NCI-H146 treated with DMSO at 0.1 percent for 48 hours (cell line): ENCODE measurements at regions not wholly inside any gene's neighbourhood (a gene's known extent, or its start where the extent isn't known, plus 50 kb on each side); places are given as distances from the start of the nearest gene placed in this dataset.
A peak's percentile ranks its signal among the peaks of the same experiment; 100 is the strongest.

ENCODE experiments used
- DNase-seq: peaks from one replicate; lab custom pipeline; 2025; ENCODE audit not compliant: unreplicated experiment; lab: John Stamatoyannopoulos, UW

DNA sequence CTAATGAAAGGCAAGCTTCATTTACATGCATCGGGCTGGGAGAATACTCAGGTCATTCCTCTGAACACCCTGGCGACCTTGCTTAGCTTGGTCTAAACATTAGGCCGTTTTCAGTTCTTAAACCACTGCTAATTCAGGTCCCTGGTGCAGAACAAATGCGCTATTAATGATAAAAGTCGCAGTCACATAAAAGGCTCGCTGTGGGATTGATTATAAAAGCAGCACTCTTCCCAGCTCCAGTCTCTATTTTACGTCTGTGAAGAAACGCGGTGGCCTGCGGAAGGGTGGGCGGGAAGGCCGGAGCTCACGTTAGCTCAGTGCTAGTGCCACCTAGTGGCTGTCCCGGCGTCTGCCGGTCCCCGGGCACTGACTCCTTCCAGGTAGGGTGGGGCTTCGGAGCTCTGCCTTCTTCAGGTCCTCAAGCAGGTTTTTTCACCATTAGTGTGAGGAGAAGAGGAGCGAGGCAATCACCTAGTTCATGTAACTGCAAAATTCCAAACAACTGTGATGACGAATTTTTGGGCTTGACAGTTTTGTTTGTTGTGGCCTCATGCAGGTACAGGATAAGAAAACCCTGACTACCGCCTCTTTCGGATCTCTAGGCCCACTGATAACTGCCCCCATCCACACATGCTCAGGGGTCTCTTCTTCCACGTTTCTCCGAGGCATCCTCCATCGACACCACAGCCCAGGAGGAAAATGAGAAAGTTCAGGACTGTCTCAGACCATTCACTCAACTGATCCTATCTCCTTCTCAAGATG lies 66.5 kb upstream of the CLMP start:
- DNase-seq, result peak; percentile 9

DNA sequence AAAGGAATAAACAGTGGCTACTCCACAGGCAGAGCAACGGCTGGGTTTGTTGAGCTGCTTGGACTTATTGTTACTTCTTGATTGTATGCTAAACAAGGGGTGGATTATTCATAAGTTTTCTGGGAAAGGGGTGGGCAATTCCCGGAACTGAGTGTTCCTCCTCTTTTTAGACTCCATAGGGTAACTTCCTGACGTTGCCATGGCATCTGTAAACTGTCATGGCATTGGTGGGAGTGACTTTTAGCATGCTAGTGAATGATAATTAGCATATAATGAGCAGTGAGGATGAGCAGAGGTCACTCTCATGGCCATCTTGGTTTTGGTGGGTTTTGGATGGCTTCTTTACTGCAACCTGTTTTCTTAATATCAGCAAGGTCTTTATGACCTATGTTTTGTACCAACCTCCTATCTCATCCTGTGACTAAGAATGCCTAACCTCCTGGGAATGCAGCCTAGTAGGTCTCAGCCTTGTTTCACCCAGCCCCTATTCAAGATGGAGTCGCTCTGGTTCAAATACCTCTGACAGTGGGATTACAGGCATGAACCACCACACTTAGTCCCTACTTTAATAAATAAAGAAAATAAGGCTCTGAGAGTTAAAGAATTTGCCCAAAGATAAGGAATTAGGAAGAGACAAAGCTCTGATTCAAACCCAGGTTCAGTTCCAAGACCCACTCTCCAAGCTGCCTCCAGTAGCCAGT lies 65.6 kb upstream of the CLMP start:
- DNase-seq, result no peak

DNA sequence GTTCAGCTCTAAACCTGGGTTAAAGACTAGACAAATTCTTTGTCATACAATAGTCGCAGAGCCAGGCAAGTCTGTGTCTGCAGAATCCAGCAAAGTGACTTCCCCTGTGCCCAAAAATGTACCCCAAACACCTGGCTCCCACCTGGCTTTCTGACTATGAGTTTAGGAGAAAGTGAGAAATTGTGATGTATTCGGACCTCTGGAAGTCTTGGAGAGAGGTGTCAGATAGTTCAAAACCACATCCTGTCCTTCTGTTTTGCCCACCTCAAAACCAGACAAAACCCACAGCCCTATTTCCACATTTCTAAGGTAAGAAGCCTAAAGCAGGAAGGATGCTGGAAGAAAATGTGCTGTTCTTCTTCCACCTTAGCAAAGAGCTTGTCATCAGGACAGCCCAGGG lies 63.8 kb upstream of the CLMP start:
- no peak for DNase-seq

DNA sequence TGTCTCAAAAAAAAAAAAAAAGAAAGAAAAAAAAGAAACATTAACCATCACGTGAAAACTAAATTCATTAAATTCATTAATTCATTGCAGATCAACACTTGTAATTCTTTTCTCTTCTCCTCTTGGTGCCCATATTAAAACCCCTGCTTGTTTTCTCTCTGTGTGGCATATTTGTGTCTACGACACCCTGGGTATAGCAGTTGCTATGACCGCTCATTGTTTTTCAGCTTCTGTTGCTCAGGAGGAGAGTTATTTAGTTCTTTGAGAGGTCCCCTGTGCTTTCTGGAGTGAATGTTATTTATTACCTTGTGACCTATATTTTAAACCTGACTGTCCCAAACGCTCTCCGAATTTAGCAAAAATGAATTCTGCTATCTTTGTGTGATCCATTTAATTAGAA lies 62.3 kb upstream of the CLMP start:
- no peak for DNase-seq

DNA sequence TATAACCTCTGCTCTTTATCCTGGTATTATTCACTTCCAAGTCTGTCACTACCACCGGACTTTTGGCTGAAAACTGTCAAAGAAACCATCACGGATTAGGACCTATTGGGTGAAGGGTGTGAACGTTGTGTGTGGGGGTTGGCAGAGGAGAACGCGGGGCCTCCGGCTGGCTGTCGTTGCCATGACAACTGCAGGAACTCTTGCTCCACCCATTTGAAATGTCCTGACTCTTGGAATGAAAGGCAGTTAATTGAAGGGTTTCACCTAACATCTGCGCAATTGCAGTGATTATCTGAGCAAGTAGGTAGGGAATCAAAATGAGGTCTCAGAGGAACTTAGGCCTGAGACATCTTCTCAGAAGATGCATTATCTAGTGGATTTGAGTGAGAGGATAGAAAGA lies 60.9 kb upstream of the CLMP start:
- no peak for DNase-seq

DNA sequence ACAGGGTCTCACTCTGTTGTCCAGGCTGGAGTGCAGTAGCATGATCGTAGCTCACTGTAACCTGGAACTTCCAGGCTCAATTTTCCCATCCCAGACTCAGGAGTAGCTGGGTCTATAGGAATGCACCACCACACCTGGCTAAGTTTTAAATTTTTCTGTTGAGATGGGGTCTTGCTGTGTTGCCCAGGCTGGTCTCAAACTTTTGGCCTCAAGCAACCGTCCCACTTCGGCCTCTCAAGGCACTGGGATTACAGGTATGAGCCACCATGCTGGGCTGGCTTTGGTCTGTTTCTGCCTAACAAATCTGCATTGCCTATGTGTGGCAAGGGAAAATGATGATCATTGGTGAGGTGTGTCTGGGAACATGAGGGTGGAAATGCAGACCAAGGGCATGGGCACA lies 59.3 kb upstream of the CLMP start:
- no peak for DNase-seq

DNA sequence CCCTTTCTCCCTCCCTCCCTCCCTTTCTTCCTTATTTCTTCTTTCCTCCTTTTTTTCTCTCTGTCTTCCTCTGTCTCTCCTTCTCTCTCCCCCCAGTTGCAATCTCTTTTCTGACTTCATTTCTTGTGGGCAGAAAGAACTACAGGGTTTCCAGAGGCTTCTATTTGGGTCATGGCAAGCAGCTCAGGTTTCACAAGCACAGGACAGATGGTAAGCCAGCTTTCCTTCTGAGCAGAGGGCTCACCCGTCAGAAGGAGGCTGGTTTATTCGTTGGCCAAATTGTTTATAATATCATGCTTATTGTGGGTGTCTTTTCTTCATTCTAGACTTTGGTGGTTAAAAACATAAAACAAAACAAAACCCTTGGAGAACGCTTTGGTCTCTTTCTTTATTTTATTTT lies 58.9 kb upstream of the CLMP start:
- DNase-seq, result no peak

DNA sequence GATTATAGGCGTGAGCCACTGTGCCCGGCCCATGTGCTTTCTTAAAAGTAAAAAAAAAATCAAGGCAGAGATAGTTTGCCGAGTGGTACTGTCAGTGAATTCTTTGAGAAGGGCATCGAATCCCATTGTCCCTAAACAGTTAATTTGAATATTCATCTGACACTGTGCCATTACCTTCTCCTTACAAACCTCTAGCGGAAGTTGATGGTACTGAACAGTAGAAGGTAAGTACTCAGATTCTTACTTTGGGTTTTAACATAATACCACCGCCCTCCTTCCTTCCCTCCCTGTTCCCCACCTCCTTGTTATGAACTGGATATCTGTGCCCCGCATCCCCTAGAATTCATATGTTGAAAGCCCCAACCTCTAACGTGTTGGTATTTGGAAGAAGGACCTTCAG lies 58.2 kb upstream of the CLMP start:
- DNase-seq, result no peak

DNA sequence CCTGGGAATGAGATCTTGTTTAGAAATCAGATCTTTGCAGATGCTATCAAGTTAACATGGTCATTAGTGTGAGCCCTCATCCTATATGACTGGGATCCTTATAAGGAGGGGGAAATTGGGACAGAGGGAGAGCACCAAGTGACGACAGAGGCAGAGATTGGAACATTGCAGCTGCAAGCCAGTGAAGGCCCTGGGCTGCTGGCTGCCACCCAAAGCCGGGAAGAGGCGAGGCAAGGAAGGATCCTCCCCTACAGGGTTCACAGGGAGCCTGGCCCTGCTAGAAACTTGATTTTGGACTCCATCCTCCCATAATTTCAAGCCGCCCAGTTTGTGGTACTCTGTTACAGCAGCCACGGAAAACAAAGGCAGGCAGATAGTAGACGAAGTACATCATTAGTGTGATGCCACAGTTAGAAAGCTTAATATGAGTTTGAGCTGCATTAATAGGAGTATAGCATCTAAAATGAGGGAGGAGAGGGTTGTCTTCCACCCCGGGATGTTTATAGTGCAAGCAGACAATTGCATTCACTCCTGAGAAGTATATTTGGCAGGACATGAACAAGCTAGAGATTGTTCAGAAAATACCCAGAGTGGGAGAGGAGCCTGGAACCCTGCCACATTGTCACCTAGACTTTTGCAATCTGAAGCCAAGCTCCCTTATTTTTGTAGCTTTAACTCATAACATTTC lies 56.8 kb upstream of the CLMP start:
- DNase-seq, result no peak

DNA sequence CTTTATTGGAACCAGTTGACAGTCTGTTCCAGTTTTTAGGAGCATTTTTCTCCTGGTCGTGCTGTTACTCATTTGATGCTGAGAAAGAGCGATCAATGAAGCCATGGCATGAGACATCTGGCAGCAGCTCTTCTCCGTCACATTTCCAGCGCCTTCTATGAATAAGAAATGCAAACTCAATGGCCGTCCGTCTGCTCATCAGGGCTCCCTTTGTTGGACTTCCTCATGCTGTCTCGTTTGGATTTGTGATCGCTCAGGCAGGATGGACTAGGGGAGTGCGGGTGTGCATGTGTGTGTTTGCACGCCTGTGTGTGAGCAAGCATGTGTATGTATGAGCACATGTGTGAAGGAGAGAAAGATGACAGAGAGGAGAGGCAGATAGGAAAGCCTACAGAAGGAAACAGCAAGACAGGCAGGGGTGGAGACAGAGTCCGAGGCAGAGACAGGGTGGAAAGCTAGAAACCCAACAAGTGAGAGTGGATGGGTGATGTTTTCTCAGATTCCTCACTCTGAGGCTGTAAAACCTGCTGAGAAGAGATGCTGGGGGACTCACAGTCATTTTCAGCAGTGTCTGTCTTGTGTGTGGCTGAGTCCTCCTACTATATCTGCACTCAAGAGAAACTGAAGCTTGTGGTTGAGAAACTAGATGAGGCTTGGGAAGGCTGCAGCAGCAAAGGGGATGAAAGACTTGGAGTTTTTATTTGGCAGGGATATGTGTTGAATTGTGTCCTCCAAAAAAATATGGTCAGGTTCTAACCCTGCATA lies 56.0 kb upstream of the CLMP start:
- no peak for DNase-seq

DNA sequence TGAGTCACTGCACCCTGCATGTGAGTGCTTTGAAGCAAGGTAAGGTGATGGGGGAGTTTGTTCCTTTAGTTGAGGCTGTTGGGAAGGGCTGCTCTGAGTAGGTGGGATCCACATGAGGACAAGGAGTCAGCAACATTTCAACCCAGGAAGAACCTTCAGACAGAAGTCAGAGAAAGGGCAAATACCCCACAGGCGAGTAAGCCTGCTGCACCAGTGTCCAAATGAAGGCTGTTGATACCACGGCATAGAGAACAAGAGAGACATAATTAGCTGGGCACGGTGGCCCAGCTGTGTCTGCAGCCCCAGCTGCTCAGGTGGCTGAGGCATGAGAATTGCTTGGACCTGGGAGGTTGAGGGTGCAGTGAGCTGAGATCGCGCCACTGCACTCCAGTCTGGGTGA lies 54.3 kb upstream of the CLMP start:
- no peak for DNase-seq

DNA sequence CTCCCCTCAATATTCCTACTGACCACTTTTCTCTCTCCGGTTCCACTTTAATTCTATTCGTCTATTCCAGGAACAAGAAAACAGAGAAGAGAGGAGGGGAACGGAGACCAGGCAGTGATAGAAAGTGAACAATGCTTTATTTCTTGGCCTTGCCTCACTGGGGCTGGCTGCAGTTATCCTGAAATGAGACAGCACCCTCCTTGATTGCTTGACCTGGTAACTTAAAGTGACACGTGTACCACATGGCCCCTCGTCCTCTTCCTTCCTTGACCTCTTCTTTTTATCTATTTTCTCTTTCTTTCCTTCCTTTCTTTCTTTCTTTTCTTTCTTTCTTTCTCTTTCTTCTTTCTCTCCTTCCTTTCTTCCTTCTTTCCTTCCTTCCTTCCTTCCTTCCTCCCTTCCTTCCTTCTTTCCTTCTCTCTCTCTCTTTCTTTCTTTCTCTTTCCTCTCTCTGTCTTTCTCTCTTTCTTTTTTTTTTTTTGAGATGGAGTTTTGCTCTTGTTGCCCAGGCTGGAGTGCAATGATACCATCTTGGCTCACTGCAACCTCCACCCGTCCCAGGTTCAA lies 52.8 kb upstream of the CLMP start:
- DNase-seq, result no peak

DNA sequence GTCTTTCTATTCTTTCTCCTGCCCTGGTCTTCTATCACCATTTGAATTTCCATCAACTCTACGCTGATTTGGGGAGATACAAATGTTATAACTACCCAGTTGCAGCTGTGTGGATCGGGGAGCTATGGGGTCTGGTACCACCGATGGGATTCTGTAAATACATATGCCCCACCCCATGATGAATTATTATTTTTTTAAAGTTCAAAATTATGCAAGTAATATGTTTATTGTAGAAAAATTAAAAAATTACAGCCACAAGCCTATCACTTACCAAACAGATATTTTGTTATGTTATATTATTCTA lies 52.4 kb upstream of the CLMP start:
- no peak for DNase-seq

DNA sequence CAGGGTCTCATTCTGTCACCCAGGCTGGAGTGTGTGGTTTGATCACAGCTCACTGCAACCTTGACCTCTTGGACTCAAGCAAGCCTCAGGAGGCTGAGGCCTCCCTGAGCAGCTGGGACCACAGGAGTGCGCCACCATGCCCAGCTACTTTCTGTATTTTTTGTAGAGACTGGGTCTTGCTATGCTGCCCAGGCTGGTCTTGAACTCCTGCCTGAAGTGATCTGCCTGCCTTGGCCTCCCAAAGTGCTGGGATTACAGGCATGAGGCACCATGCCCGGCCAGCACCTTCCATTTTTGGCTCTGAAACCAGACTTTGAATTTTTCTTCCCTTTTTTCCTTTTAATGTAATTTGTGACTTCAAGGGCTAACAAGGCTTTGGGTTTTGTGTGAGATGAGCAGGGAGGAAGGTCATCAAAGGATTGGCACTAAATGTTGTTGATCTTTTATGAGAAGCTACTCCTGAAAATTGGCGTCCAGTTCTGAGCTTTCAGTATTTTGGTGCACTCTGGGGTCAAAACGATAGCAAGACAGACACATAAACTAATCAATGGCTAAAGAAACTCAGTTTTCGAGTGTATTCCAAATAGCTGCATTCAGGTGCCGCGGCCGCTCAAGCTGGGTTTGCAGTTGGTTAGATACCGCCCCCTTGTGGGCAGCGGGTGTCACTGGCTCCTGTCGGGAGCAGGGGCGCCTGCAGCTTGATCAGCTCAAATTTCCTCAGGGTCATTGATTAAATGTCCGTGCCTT lies 51.9 kb upstream of the CLMP start:
- peak; percentile 49 for DNase-seq

DNA sequence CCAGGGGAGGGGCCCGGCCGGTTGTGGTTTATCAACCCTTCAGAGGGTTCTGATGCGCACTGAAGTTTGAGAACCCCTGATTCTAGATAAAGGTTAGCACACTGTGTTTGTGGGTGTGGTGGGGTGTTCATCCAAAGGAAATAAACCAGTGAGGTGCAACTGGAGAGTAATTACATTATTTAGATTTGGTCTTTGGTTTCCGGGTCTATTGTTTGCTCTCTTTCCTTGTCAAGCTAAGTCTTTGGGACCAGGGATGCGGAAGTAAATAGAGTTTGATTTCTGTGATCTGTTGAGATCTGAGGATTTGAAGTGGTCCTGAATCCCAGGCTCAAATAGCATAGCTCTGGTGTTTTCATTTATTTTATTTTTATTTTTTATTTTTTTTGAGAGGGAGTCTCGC lies 50.5 kb upstream of the CLMP start:
- DNase-seq, result no peak
